Inflammatory macrophage treated with lipopolysaccharide for 1 hour (primary cell): ENCODE measurements at regions not wholly inside any gene's neighbourhood (a gene's known extent, or its start where the extent isn't known, plus 50 kb on each side); places are given as distances from the start of the nearest gene placed in this dataset.
"Not testable (repeated sequence)": the region's sequence is repeated elsewhere in the genome, so short reads cannot be mapped to it uniquely, and the experiment has no call there.

Experiments
- DNase-seq, 2 donors: peaks; one replicate each; pipeline ENCODE4 v3.0.0-alpha.2; 2020 to 2022

DNA sequence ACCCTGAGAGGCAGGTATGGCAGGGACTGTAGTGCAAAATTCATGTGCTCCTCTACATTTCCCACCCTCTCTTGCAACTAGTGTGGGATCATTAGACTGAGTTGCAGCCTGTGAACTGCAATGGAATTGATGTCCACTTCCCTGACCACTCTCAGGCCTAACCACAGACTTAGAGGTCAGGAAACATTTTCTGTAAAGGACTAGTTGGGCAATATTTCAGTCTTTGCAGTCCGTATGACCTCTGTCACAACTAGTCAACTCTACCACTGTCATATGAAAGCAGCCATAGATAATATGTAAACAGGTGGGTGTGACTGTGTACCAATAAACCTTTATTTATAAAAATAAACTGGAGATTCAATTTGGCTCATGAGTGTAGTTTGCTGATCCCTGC, 134.4 kb upstream of the TOP1 start:
- DNase-seq, result peak; percentile 14 to 53

DNA sequence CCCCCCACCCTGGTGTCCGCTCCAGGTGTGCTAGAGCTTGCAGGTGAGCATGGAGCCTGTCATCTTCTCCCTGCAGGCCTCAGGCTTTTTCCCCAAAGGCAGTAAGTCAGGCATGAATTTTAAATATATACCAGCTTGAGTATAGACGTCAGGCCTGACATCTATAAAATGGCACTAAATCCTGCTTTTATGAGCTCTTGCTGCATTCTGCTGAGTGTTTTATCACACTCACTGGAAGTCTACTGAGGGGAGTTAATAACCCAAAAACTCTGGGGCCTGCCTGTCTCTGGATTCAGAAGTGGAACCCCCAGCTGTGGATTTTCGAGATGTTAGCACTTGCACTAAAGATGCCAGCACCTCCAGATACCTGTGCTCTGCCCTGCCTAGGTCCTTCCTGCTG, 133.4 kb upstream of the TOP1 start:
- DNase-seq, result no peak

DNA sequence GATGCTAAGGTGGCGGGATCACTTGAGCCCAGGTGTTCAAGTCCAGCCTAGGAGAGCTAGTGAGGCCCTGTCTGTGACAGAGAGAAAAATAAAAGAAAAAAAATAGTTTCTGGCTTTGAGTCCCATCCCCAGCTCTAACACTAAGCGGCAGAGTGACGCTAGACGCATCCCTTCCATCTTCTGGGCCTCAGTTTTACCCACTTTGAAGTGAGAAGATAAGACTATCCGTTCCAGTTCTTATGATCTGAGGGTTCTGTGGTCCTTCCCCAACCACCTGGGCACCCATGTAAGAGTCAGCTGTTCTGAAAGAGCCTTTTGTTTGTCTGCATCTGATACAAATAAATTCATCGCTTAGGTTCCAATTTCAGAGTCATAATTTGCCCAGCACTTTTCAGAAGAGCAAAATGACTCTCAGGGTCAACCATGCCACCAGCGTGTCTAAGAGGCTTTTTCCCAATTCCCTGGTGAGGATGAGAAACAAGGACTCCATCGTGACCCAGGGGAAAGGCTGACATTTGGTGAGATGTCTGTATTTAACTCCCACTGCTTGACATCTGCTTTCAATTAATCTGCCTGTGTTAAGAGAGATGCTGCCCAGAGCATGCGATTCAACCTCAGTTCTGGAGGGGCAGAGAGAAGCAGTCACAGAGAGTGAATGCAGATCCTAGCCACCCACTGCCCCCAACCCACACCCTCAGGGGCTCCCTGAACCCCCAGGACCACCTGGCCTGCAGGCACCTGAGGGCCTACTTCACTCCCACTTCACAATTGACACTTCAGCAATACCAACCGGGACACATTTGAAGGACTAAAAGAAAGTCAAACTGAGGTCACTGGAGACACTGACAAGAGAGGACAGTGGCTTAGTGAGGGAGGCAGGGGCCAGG, 131.6 kb upstream of the TOP1 start:
- no peak for DNase-seq

DNA sequence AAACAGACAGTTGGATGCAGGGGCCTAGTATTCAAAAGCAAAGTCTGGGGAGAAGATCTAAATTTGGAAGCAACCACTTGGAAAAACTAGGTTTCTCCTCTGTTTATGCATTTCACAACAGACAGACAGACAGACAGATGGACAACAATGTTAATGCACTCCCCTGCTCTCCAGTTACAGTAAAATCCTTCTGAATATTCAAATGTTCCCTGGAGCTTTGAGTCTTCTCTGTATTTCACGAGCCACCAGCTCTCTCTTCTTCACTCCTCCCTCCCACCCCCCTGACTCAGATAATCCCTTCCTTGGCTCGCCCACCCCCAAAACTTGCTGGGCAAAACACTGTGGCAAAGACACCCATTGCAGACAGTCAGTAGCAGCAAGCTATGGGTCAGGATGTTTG, 129.3 kb upstream of the TOP1 start:
- DNase-seq, result no peak

DNA sequence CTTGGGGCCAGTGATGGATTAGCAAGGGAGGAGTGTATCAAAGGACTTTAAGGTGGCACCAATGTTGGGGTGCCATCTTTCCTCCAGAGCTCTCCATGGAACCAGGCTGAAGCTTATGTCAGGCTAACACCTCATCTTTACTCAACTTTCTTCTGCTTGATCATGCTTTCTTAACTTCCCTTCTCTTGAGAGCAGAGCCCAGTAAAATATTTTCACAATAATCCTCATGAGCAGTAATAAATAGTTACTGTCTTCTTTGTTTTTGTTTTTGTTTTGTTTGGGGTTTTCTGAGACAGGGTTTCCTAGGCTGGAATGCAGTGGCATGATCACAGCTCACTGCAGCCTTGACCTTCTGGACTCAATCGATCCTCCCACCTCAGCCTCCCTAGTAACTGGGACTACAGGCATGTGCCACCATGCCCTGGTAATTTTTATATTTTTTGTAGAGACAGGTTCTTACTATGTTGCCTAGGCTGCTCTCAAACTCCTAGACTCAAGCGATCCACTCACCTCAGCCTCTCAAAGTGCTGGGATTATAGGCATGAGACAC, 127.9 kb upstream of the TOP1 start:
- DNase-seq, result peak; percentile 6 to 62

DNA sequence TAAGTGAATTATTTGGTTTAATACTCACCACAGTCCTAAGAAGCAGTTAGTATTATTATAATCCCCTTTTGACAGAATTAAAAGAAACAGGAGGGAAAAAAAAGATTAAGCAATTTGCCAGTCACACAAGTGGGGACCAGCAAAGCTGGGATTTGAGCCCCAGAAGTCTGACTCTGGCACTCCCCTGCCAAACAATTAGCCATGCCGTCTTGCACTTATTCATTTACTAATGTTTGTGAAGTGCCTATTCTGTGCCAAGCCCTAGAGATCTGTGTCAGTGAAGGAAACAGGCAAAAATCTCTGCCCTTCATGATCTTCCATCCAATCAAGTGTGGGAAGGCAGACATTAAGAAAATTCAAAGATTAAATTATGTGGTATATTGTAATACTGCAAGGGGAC, 126.0 kb upstream of the TOP1 start:
- no peak for DNase-seq

DNA sequence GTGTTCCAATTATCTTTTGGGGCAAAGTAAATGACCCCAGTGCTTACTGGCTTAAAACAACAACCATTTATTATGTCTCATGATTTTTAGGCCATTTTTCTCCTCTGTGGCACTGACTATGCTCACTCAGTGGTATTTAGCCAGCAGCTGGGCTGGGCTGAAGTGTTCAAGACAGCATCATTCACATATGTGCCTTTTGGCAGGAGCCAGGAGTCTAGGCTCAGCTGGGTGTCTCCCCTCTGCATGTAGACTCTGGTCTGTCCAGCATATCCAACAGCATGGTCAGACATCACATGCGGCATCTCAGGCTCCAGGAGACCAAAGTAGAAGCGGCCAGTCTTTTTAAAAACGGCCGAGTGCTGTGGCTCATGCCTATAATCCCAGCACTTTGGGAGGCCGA, 120.3 kb upstream of the TOP1 start:
- DNase-seq, result no peak

DNA sequence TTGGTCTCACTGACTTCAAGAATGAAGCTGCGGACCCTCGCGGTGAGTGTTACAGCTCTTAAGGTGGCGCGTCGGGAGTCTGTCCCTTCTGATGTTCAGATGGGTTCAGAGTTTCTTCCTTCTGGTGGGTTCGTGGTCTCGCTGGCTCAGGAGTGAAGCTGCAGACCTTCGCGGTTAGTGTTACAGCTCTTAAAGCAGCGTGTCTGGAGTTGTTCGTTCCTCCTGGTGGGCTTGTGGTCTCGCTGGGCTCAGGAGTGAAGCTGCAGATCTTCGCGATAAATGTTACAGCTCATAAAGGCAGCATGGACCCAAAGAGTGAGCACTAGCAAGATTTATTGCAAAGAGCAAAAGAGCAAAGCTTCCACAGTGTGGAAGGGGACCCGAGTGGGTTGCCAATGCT, 119.1 kb upstream of the TOP1 start:
- DNase-seq, result not testable (repeated sequence)

DNA sequence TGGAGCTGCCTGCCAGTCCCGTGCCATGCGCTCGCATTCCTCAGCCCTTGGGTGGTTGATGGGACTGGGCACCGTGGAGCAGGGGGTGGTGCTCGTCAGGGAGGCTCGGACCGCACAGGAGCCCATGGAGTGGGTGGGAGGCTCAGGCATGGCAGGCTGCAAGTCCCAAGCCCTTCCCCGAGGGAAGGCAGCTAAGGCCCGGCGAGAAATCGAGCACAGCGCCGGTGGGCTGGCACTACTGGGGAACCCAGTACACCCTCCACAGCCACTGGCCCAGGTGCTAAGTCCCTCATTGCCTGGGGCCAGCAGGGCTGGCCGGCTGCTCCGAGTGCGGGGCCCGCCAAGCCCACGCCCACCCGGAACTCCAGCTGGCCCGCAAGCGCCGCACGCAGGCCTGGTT, 118.2 kb upstream of the TOP1 start:
- DNase-seq, result not testable (repeated sequence)

DNA sequence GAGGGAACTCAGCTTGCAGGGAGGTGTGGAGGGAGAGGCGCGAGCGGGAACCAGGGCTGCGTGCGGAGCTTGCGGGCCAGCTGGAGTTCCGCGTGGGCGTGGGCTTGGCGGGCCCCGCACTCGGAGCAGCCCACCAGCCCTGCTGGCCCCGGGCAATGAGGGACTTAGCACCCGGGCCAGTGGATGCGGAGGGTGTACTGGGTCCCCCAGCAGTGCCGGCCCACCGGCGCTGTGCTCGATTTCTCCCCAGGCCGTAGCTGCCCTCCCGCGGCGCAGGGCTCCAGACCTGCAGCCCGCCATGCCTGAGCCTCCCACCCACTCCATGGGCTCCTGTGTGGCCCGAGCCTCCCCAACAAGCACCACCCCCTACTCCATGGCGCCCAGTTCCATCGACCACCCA, 117.5 kb upstream of the TOP1 start:
- not testable (repeated sequence) for DNase-seq

DNA sequence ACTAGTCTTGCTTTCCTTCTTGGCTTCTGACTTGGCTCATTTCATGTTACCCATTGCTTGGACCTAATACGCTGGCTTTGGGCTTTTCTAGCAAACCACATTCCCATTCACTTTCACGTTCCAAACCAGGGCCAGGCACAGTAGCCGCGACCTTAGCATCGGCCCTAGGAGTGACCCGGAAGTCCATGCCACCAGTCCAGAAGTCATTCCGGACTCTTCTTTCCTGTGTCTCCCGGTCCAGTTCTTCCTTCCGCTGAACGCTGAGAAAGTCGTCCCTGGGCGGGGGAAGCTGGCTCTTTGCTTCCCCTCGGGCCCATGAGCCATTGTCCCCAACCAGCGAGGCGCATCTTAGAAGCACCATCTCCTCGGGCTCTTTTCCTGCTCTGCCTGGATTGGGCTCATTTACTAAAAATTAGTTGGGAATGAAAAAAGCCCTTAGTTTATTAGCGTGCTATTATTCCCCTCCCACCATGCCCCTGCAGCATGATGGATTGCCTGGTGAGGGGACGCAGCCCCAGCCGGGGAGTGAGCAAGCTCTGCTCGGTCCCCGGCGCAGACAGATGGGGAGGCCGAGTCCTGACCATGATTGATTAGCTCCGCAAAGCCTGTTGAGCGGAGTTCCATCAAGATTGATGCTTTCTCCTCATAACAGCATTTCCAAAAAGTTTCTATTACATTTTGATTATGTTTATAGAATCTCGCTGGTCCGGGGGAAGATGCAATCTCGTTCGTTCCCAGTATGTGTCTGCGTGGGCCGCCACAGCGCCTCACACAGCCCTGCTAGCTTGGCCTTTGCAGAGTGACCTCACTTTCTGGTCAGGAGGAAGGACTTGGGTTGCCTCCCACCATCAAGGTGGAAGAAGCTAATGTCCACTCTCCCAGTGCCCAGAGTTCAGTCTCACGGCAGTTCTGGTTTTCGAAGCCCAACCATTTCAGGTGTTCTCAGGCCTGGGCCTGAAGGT, 115.1 kb upstream of the TOP1 start:
- no peak for DNase-seq

DNA sequence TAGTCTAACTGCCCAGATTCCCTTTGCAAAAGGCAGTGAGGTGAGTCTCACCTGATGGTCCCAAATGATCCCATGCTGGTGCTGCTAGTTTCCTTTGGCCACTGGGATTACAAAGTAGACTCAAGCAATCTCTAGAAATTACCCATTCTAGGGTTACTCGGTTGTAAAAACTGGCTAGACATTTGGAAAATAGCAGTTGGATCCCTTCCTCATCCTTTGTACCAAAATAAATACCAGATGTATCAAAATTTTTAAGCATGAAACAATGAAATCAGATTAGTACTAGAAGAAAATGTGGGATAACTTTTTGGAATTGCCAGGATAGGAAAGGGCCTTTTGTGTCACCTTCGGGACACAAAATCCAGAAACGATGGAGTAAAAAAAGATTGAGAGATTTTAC, 112.9 kb upstream of the TOP1 start:
- DNase-seq, result no peak

DNA sequence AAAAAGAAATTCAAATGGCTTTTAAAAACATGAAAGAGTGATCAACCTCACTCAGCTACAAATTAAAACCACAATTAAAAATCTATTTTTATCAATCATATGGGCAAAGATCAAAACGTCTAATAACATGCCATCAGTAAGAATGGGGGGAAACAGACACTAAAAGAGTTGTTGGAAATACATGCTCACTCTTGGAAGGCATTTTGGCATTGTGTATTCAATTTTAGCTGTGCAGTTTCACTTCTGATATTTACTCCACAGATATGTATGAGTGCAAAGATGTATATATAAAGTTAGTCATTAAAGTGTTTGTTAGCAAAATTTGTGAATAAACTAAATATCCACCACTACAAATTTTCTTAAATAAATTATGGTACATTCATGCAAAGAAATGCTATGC, 112.3 kb upstream of the TOP1 start:
- DNase-seq, result no peak

DNA sequence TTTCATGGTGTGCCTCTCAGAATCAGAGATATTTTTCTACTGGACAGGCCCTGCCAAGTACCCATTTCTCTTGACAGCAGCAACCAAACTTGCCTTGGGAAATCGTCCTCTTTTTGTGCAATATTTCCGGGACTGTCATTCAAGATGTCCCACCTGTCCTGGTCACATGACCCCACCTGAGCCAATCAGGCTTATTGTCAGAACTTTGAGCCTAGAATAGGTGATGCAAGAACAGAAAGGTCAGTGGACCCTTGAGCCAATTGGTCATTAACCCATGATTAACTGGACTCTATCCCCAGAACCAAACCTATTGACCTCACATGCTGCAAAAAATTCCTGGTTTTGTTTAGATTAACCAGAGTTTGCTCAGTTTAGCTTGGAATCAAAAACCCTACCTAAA, 108.3 kb upstream of the TOP1 start:
- no peak for DNase-seq

DNA sequence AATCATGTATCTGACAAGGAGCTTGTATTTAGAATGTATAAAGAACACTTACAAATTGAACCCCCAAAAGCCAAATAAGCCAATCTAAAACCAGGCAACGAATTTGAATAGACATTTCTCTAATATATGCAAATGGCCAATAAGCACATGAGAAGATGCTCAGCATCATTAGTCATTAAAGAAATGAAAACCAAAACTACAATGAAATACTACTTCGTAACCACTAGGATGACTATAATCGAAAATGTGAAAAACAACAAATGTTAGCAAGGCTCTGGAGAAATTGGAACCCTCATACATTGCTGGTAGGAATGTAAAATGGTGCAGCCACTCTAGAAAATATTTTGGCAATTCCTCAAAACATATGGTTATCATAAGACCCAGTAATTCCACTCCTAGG, 105.8 kb upstream of the TOP1 start:
- no peak for DNase-seq

DNA sequence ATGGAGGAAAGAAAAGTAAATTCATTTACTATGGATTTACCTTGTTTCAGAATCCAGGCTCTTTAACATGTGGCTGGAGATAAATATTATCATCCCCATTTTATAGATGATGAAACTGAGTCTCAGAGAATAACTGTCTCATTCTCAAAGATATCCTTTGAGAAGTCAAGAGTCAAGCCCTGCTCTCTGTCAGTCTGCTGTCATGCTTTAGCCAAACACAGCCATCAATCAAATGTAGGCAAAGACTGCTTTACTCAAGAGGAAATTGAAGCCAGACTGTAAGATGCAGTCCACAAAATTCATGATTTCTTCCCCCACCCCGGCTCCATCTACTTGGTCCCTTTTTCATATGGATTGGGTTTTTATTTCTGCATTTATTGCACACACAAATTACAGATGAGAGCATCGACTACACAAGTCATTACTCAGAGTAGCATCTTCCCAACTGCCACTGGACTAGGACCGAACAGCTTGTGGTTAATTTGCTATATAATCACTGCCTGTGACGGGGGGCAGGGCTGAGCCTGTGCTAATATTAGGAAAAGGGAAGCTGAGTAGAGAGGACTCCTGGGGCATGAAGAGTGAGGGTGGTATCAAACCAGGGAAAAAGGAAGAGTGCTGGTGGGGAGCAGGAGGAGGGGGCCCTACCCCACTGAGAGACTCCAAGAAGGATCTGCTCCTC, 102.7 kb upstream of the TOP1 start:
- DNase-seq, result no peak

DNA sequence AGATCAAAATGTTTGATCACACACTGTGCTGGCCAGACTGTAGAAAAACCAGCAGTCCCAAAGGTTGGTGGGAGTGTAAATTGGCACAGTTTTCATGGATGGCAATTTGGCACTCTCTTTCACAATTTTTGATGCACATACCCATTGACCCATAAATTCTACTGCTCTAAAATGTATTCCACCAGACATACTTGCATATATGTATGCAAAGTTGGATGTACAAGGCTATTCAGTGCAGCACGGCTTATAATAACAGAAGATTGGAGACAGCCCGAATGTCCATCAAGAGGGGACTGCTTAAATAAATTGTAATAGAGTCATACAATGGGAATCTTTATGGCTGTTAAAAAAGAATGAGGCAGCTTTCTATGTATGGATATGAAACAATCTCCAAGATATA, 101.7 kb upstream of the TOP1 start:
- no peak for DNase-seq

DNA sequence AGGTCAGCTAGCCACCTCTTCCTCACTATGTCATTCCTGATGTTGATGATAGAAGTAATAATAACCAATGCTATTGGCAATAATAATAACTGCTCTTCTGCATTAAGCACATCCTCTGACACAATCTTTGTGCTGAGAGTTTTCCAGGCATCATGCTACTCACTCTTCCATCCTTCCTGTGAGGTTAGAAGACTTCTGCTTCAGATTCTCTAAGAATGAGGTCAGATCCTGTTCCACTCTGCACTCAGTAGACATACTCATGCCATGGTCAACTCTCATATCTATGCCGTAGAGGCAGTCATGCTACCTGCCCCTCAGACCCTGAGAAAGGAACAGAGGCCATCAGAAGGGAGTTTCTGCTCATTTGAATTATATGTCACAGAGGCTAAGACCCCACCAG, 98.1 kb upstream of the TOP1 start:
- DNase-seq, result no peak

DNA sequence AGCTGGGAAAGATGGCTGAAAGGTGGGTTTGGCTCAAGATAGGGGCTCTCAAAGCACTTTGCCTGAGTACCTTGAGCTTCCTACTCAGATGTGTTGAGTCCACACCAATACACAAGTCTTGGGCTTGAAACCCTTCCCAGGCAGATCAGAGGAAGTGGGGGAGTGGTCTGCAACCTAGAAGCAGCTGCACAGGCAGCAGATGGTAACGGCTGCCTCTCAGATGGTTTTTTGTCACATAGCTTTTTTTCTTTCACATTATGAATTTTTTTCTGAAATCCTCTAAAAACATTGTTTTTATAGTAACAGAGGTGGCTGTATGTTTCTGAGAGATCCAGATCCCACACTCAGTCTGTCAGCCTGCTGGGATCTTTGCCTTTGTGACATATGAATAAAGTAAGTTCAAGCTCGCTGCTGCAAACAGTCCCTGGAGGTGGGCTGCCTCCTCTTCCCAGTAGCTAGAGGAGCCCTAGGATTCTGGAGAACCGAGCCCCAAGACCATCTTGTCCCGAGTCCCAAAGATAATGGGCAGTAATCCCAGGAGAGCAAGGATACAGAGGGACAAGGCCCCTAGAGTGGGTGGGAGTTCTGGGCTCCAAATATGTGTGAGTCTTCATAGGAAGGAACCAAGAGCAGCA, 97.1 kb upstream of the TOP1 start:
- no peak for DNase-seq

DNA sequence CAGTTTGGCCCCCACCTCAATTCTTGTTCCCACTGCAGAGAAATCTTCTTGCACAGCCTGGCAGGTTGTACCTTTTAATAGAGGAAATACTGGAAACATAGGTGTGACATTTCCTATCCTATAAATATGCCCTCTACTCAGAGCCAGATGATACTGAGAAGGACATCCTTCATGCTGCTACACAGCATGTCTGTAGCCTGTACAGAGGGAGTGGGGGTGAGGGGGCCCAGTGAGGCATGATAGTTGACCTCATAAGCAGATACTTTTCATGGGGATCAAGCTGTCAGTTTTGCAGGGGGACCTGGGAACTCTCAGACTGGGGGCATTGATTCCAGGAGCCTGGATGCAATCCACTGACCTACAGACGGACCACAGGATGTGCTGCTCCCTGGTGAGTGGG, 96.2 kb upstream of the TOP1 start:
- DNase-seq, result no peak

DNA sequence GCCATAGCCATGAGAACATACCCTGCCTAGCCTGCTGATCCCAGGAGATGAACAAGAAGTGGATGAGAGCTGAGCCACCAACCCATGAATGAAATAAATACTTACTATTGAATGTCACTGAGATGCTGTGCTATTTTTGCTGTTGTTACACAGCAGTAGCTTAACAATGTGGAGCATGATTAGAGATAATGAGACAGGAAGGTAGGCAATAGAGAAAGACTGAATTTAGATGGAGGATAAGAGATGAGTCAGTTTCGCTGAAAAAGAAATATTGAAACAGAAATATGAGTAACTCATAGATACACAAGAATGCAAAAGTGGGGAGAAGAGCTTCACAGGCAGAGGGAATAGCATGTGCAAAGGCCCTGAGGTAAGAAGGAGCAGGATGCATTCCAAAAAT, 94.9 kb upstream of the TOP1 start:
- DNase-seq, result no peak

DNA sequence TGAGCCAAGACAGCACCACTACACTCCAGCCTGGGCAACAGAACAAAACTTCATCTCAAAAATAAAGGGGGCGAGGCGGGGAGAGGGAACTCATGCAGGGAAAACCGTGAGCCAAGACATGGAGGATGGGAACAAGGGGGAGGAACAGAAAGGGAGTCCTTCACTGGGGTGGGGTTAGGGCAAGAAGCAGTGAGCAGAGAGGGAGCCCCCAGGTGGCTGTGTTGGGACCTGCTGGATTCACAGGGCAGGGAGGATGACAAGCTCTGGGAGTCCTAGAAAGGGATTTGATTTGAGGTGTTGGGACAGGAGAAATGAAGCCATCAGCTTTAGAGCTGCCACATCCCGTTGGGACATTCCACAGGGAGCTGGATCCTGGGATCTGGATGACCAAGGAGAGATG, 90.6 kb upstream of the TOP1 start:
- DNase-seq, result no peak

DNA sequence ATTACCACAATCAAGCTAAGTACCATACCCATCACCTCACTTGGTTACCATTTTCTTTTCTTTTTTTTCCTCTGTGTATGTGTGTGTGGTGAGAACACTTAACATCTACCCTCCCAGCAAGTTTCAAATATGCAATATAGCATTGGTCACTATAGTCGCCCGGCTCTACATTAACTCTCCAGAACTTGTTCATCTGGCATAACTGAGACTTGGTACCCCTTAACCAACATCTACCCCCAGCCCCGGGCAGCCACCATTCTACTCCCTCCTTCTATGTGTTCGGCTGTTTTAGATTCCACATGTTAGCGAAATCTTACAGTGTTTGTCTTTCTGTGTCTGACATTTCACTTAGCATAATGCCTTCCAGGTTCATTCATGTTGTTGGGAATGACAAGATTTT, 89.0 kb upstream of the TOP1 start:
- DNase-seq, result no peak
